Ovary (tissue), 7 donors: ENCODE measurements at regions not wholly inside any gene's neighbourhood (a gene's known extent, or its start where the extent isn't known, plus 50 kb on each side); places are given as distances from the start of the nearest gene placed in this dataset.

ENCODE experiments used
- DNase-seq, 5 donors: peaks; one replicate each; pipeline ENCODE4 v3.0.0-alpha.2; 2019 to 2020
- H3K27ac ChIP-seq, 2 donors: fragments of 200-600 bp; one replicate each; pipeline versions ENCODE4 v1.5.1 to v1.8.0; 2019 to 2022
- H3K27me3 ChIP-seq: fragments of 200-600 bp; one replicate; pipeline ENCODE4 v1.8.0; 2022
- H3K36me3 ChIP-seq: fragments of 200-600 bp; sonication (generic); one replicate; pipeline ENCODE4 v1.5.1; 2019
- H3K4me1 ChIP-seq: one replicate; pipeline ENCODE4 v1.8.1; 2013; ENCODE audit warnings: mild to moderate bottlenecking, moderate library complexity; ENCODE audit not compliant: insufficient read depth
- H3K4me3 ChIP-seq: fragments of 200-600 bp; sonication (generic); one replicate; pipeline ENCODE4 v1.5.1; 2017
- H3K9me3 ChIP-seq, 2 donors: fragments of 200-600 bp in 1 of 2; sonication (generic) in 1 of 2; one replicate each; pipeline versions ENCODE4 v1.5.1 to v1.8.1; 2013 to 2019; ENCODE audit warnings: mild to moderate bottlenecking in 1 of 2, moderate library complexity in 1 of 2
- CTCF ChIP-seq, 3 donors: fragments of 450-650 bp in 2 of 3; fragments of 200-600 bp in 1 of 3; IDR thresholded peaks; one replicate each; pipeline versions ENCODE4 v1.5.1 to v1.8.0; 2016 to 2022; ENCODE audit warnings: antibody characterized with exemption in 3 of 3, mild to moderate bottlenecking in 1 of 3
- EP300 ChIP-seq: sonication (generic); formaldehyde crosslinking; IDR thresholded peaks from one replicate; pipeline ENCODE4 v1.6.1; 2017; ENCODE audit warnings: antibody characterized with exemption
- POLR2A ChIP-seq: fragments of 450-650 bp; IDR thresholded peaks from one replicate; pipeline ENCODE4 v1.6.1; 2017; ENCODE audit warnings: antibody characterized with exemption, mild to moderate bottlenecking, moderate library complexity
- WGBS, 3 donors: extraction: QIAGEN DNeasy Blood & Tissue Kit in 1 of 3; methylation state at CpG; one replicate each; pipeline versions ENCODE4 v1.1.5 to v1.1.7; 2013 to 2017; 5-methylcytosine and 5-hydroxymethylcytosine counted together
- intact Hi-C, 4 donors: fragments of 100-400 bp; cut with DNase I; formaldehyde crosslinking; loops; one replicate each; pipeline versions ENCODE4 v1.11.0 to v1.15.1; 2022 to 2023
- donor health status: DM: no; HTN: no; CAD: no; lungs with moderate emphysema.
- donor health status: DM: no; HTN: no; CAD: no.
- donor health status: Bipolar disorder and iron deficiency.
- donor health status: DM: no; HTN: no; CAD: no.
- donor health status: DM: yes; HTN: yes; CAD: no.

GRCh38 chr3:3499987-3500386, 299.2 kb upstream of the LRRN1 start:
- Histone ChIP-seq H3K27ac (no peak overlapping the region), H3K4me3 (no peak overlapping the region), H3K4me1 (no peaks in the 10 kb centered on the region), H3K27me3 (no peaks in the 10 kb centered on the region), H3K36me3 (no peaks in the 10 kb centered on the region), H3K9me3 (no peaks in the 10 kb centered on the region)
- intact Hi-C loops: no loop called here
- DNase-seq: no peak
- no peak for TF ChIP-seq POLR2A
- no peak for TF ChIP-seq CTCF (IDR thresholded peaks at IDR 0.05)
- TF ChIP-seq EP300: no peak
- 85 to 89% (median 86%) methylated on average over 6 of the region's 6 CpGs for WGBS, 3 donors

- no peaks in the 10 kb centered on the region for H3K36me3 ChIP-seq
- DNase-seq: no peak
- 82 to 90% (median 84%) methylated on average over 1 of the region's 1 CpG for WGBS, 3 donors
- intact Hi-C loops: no loop called here
- no peaks in the 10 kb centered on the region for H3K9me3 ChIP-seq
- no peak overlapping the region for H3K27ac ChIP-seq
- no peaks in the 10 kb centered on the region for H3K27me3 ChIP-seq
- no peak for TF ChIP-seq EP300
- no peak for TF ChIP-seq CTCF (IDR thresholded peaks at IDR 0.05)
- no peak for TF ChIP-seq POLR2A
- H3K4me1 ChIP-seq: no peaks in the 10 kb centered on the region
- H3K4me3 ChIP-seq: no peak overlapping the region
These were observed 300.1 kb upstream of the LRRN1 start for GRCh38 chr3:3499012-3499562.

GRCh38 chr3:3495611-3496010, 303.6 kb upstream of the LRRN1 start:
- H3K27ac ChIP-seq: no peak overlapping the region
- no peaks in the 10 kb centered on the region for H3K9me3 ChIP-seq
- no peaks in the 10 kb centered on the region for H3K27me3 ChIP-seq
- TF ChIP-seq EP300: no peak
- no peak for TF ChIP-seq POLR2A
- TF ChIP-seq CTCF (IDR thresholded peaks at IDR 0.05): no peak
- DNase-seq: no peak
- no peaks in the 10 kb centered on the region for H3K36me3 ChIP-seq
- no peaks in the 10 kb centered on the region for H3K4me1 ChIP-seq
- H3K4me3 ChIP-seq: no peak overlapping the region
- intact Hi-C loops: no loop called here

GRCh38 chr3:3476669-3477068, 297.2 kb upstream of the CRBN start:
- intact Hi-C loops: no loop called here

More at GRCh38 chr3:3476669-3477068, 297.2 kb upstream of the CRBN start:
- Histone ChIP-seq H3K4me3 (no peak overlapping the region), H3K9me3 (no peaks in the 10 kb centered on the region), H3K4me1 (no peaks in the 10 kb centered on the region), H3K36me3 (no peaks in the 10 kb centered on the region), H3K27me3 (no peaks in the 10 kb centered on the region), H3K27ac (no peak overlapping the region)
- TF ChIP-seq POLR2A (no peak), EP300 (no peak), CTCF (IDR thresholded peaks at IDR 0.05) (no peak)
- WGBS, 3 donors: 85 to 88% (median 88%) methylated on average over 2 of the region's 2 CpGs
- no peak for DNase-seq
